ENCODE measurements at regions not wholly inside any gene's neighbourhood (a gene's known extent, or its start where the extent isn't known, plus 50 kb on each side); places are given as distances from the start of the nearest gene placed in this dataset.

- no peaks in the 10 kb centered on the region for H3K9me3 ChIP-seq (ENCODE audit: control insufficient read depth, low read length)
- H3K27ac ChIP-seq (ENCODE audit: low read depth, low read length, severe bottlenecking) = no peak overlapping the region
- WGBS, 2 experiments (ENCODE audit: insufficient coverage in 2 of 2) = 93% methylated on average over 11 to 13 of the region's 22 CpGs
- H3K4me1 ChIP-seq (ENCODE audit: control insufficient read depth, insufficient read depth, low read length, poor library complexity, severe bottlenecking) = no peaks in the 10 kb centered on the region
- H3K4me3 ChIP-seq (ENCODE audit: extremely low read depth, insufficient read depth, low read length, poor library complexity, severe bottlenecking) = no peak overlapping the region
- no peaks in the 10 kb centered on the region for H3K36me3 ChIP-seq (ENCODE audit: control insufficient read depth, insufficient read depth, low read length)
Observed at GRCh38 chr1:29810121-29811120, 574.1 kb downstream of the PTPRU start.

DNA sequence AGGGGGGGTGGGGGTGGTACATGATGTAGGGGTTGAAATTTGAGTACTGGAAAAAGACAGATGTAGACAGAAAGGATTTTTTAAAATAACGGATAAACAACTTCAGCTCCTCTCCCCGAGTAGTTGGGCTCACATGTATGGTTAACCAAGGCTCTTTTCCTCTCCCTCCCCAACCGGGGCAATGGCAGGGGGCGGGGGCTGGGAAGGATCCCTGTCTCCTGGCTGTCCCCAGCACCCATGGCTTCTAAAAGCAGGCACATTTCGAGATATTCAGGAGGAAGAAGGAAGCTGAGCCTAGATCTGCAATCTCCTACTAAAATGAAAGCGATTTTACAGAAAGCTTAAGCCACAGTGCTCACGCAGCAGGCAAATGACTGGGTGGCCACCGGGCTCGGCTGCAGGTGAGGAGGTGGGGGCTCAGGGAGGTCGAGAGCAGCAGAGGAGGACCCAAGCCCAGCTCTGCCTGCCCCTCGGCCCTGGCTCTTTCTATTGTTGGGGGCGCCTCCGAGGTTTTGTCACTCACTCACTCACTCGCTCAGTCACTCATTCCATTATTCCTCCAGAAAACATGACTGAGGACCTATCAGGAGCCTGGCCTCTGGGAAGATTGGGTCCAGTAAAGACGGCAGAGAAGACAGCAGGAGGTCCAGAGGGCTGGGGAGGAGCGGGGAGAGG, 573.3 kb downstream of the PTPRU start:
- Histone ChIP-seq H3K9me3 (ENCODE audit: control insufficient read depth, low read length) (no peaks in the 10 kb centered on the region), H3K4me1 (ENCODE audit: control insufficient read depth, insufficient read depth, low read length, poor library complexity, severe bottlenecking) (no peaks in the 10 kb centered on the region), H3K27ac (ENCODE audit: low read depth, low read length, severe bottlenecking) (no peak overlapping the region), H3K4me3 (ENCODE audit: extremely low read depth, insufficient read depth, low read length, poor library complexity, severe bottlenecking) (no peak overlapping the region), H3K36me3 (ENCODE audit: control insufficient read depth, insufficient read depth, low read length) (no peaks in the 10 kb centered on the region)
- WGBS, 2 experiments (ENCODE audit: insufficient coverage in 2 of 2) = 83 to 88% methylated on average over 14 to 16 of the region's 16 CpGs

GRCh38 chr1:29808141-29808995, 572.0 kb downstream of the PTPRU start:
- Histone ChIP-seq H3K4me3 (ENCODE audit: extremely low read depth, insufficient read depth, low read length, poor library complexity, severe bottlenecking) (no peak overlapping the region), H3K27ac (ENCODE audit: low read depth, low read length, severe bottlenecking) (no peak overlapping the region), H3K36me3 (ENCODE audit: control insufficient read depth, insufficient read depth, low read length) (no peaks in the 10 kb centered on the region), H3K9me3 (ENCODE audit: control insufficient read depth, low read length) (no peaks in the 10 kb centered on the region), H3K4me1 (ENCODE audit: control insufficient read depth, insufficient read depth, low read length, poor library complexity, severe bottlenecking) (no peaks in the 10 kb centered on the region)
- WGBS, 2 experiments (ENCODE audit: insufficient coverage in 2 of 2) = 90 to 94% methylated on average over 4 of the region's 8 CpGs

DNA sequence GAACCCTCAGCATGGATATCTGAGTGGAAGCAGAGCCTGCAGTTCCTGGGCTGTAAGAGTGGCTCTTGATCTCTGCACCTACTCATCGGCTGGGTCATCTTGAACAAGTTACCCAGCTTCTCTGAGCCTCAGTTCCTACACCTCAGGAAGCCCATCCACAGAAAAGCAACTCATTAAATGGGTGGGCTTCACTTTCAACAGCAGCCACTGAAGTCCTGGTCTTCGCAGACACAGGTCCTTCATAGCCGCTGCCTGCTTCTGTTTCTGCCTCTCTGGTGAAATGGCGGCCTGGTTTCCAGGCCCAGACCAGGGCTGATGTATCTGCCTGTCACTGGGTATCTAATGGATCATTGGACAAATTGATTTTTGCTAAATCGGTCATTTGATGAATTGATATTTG, 571.4 kb downstream of the PTPRU start:
- Histone ChIP-seq H3K4me3 (ENCODE audit: extremely low read depth, insufficient read depth, low read length, poor library complexity, severe bottlenecking) (no peak overlapping the region), H3K4me1 (ENCODE audit: control insufficient read depth, insufficient read depth, low read length, poor library complexity, severe bottlenecking) (no peaks in the 10 kb centered on the region), H3K9me3 (ENCODE audit: control insufficient read depth, low read length) (no peaks in the 10 kb centered on the region), H3K27ac (ENCODE audit: low read depth, low read length, severe bottlenecking) (no peak overlapping the region), H3K36me3 (ENCODE audit: control insufficient read depth, insufficient read depth, low read length) (no peaks in the 10 kb centered on the region)
- WGBS, 2 experiments (ENCODE audit: insufficient coverage in 2 of 2) = 90 to 91% methylated on average over 3 to 4 of the region's 5 CpGs

GRCh38 chr1:29806646-29807319, 570.5 kb downstream of the PTPRU start:
- Histone ChIP-seq H3K9me3 (ENCODE audit: control insufficient read depth, low read length) (no peaks in the 10 kb centered on the region), H3K27ac (ENCODE audit: low read depth, low read length, severe bottlenecking) (no peak overlapping the region), H3K36me3 (ENCODE audit: control insufficient read depth, insufficient read depth, low read length) (no peaks in the 10 kb centered on the region), H3K4me3 (ENCODE audit: extremely low read depth, insufficient read depth, low read length, poor library complexity, severe bottlenecking) (no peak overlapping the region), H3K4me1 (ENCODE audit: control insufficient read depth, insufficient read depth, low read length, poor library complexity, severe bottlenecking) (no peaks in the 10 kb centered on the region)
- WGBS, 2 experiments (ENCODE audit: insufficient coverage in 2 of 2) = 76 to 92% methylated on average over 2 of the region's 4 CpGs

GRCh38 chr1:29805896-29806160, 569.5 kb downstream of the PTPRU start:
- Histone ChIP-seq H3K9me3 (ENCODE audit: control insufficient read depth, low read length) (no peaks in the 10 kb centered on the region), H3K27ac (ENCODE audit: low read depth, low read length, severe bottlenecking) (no peak overlapping the region), H3K4me3 (ENCODE audit: extremely low read depth, insufficient read depth, low read length, poor library complexity, severe bottlenecking) (no peak overlapping the region), H3K4me1 (ENCODE audit: control insufficient read depth, insufficient read depth, low read length, poor library complexity, severe bottlenecking) (no peaks in the 10 kb centered on the region), H3K36me3 (ENCODE audit: control insufficient read depth, insufficient read depth, low read length) (no peaks in the 10 kb centered on the region)
- 90% methylated on average over 4 of the region's 4 CpGs; no CpG with 5 or more reads in 1 of the 2 experiments for WGBS, 2 experiments (ENCODE audit: insufficient coverage in 2 of 2)

DNA sequence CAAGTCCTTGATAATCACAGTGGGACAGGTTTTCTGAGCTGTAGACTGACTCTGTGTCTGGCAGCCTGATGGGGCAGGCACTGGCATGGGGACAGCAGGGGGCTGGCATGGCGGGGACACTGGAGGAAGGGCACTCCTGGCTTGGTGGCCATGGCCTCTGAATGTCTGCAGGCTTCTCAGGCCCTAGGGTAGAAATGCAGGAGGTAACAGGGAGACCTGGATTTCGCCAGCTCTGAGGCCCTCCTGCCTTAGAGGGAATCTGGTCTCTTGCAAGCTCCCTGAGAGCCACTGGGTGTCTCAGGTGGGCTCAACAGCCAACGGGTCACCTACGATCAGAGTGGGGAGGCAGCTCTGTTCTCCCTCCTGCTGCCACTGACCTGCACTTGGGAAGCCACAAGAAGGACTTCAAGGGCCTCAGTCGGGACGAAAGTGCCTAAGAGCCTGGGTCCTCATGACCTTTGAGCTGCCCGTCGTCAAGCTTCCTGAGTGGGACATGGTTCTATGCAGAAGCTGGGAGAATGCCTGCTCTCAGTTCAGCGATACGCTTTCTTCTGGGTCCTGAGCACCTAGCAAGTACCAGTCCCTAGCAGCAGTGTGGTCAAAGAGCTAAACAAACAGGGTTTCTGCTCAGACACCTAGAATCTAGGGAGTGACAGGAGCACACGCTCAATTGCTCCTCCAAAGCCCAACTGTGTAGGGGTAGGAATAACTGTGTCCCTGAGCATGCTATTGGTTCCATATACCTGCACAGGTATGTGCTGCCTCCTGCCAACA, 569.0 kb downstream of the PTPRU start:
- no peak overlapping the region for H3K27ac ChIP-seq (ENCODE audit: low read depth, low read length, severe bottlenecking)
- 72 to 81% methylated on average over 10 to 11 of the region's 11 CpGs for WGBS, 2 experiments (ENCODE audit: insufficient coverage in 2 of 2)
- no peaks in the 10 kb centered on the region for H3K9me3 ChIP-seq (ENCODE audit: control insufficient read depth, low read length)
- no peaks in the 10 kb centered on the region for H3K4me1 ChIP-seq (ENCODE audit: control insufficient read depth, insufficient read depth, low read length, poor library complexity, severe bottlenecking)
- H3K36me3 ChIP-seq (ENCODE audit: control insufficient read depth, insufficient read depth, low read length) = no peaks in the 10 kb centered on the region
- H3K4me3 ChIP-seq (ENCODE audit: extremely low read depth, insufficient read depth, low read length, poor library complexity, severe bottlenecking) = no peak overlapping the region

DNA sequence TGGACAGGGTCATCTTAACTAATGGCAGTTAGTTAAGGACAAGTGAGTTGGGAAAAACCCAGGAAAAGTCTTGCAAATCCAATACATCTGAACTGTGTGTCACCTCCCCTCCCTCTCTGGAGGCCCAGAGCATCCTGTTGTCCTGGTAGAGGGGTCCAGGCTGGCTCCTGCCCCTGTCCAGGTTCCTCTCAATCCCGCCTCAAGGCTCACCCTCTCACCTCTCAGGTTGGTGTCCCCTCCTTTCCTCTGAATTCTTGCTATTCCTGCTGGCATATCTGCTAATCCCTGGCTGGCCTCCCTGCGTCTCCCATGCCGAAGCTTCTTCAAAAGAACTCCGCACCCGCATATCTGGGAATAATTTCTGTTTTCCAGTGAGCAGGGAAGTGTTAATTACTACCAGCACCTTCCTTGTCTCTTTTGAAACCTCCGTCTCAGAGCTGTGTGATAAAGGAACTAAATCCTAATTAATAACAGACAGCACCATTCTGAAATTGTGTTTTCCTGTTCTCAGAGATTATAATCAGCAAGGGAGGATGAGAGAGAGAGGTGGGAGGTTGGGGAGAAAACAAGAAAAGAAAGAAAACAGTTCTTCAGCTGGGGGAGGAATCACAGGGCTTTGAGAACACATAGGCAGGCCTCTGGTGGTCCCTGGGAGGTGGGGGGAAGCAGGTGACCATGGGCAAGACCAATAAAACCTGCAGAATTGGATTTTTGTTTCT, 568.0 kb downstream of the PTPRU start:
- Histone ChIP-seq H3K27ac (ENCODE audit: low read depth, low read length, severe bottlenecking) (no peak overlapping the region), H3K4me3 (ENCODE audit: extremely low read depth, insufficient read depth, low read length, poor library complexity, severe bottlenecking) (no peak overlapping the region), H3K9me3 (ENCODE audit: control insufficient read depth, low read length) (no peaks in the 10 kb centered on the region), H3K36me3 (ENCODE audit: control insufficient read depth, insufficient read depth, low read length) (no peaks in the 10 kb centered on the region), H3K4me1 (ENCODE audit: control insufficient read depth, insufficient read depth, low read length, poor library complexity, severe bottlenecking) (no peaks in the 10 kb centered on the region)
- 82 to 90% methylated on average over 3 to 4 of the region's 6 CpGs for WGBS, 2 experiments (ENCODE audit: insufficient coverage in 2 of 2)

- Histone ChIP-seq H3K4me1 (ENCODE audit: control insufficient read depth, insufficient read depth, low read length, poor library complexity, severe bottlenecking) (no peaks in the 10 kb centered on the region), H3K4me3 (ENCODE audit: extremely low read depth, insufficient read depth, low read length, poor library complexity, severe bottlenecking) (no peak overlapping the region), H3K9me3 (ENCODE audit: control insufficient read depth, low read length) (no peaks in the 10 kb centered on the region), H3K36me3 (ENCODE audit: control insufficient read depth, insufficient read depth, low read length) (no peaks in the 10 kb centered on the region), H3K27ac (ENCODE audit: low read depth, low read length, severe bottlenecking) (no peak overlapping the region)
- 80 to 97% methylated on average over 1 to 3 of the region's 4 CpGs for whole genome bisulfite sequencing, 2 experiments (ENCODE audit: insufficient coverage in 2 of 2)
Observed at GRCh38 chr1:29803486-29803885, 567.2 kb downstream of the PTPRU start.

Measured in mesodermal cell (in vitro differentiated cells).